Fibroblast of lung (primary cell): ENCODE measurements at regions not wholly inside any gene's neighbourhood (a gene's known extent, or its start where the extent isn't known, plus 50 kb on each side); places are given as distances from the start of the nearest gene placed in this dataset.
A peak's percentile ranks its signal among the peaks of the same experiment; 100 is the strongest.

ENCODE experiments used
- DNase-seq, 2 donors: peaks; one replicate each; pipeline versions ENCODE4 v3.0.0 to v3.0.0-alpha.2; 2010; ENCODE audit warnings: low read depth in 2 of 2
- H2AFZ ChIP-seq: 2 replicates; pipeline ENCODE4 v1.5.1; 2012; ENCODE audit warnings: low read length, control low read depth, inconsistent platforms
- H3K27ac ChIP-seq: 2 replicates; pipeline ENCODE4 v1.5.1; 2011; ENCODE audit warnings: low read length, control low read depth; ENCODE audit not compliant: insufficient read depth
- H3K27me3 ChIP-seq: 2 replicates; pipeline ENCODE4 v1.5.1; 2011; ENCODE audit warnings: mild to moderate bottlenecking, low read length; ENCODE audit not compliant: control insufficient read depth, insufficient read depth
- H3K36me3 ChIP-seq: 2 replicates; pipeline ENCODE4 v1.5.1; 2011; ENCODE audit warnings: low read length; ENCODE audit not compliant: control insufficient read depth, insufficient read depth
- H3K4me1 ChIP-seq: 2 replicates; pipeline ENCODE4 v1.5.1; 2011; ENCODE audit warnings: low read length; ENCODE audit not compliant: control insufficient read depth, insufficient read depth; ENCODE audit errors: extremely low read depth
- H3K4me2 ChIP-seq: 2 replicates; pipeline ENCODE4 v1.5.1; 2011; ENCODE audit warnings: low read length, control low read depth; ENCODE audit not compliant: insufficient read depth; ENCODE audit errors: extremely low read depth
- H3K4me3 ChIP-seq, 4 experiments: fragments of 200-600 bp in 1 of 4; sonication (generic) in 1 of 4; replicated peaks in 1 of 4; 2 replicates each; pipeline ENCODE4 v1.5.1; 2011 to 2016; ENCODE audit warnings: low read length in 4 of 4, low read depth in 3 of 4, mild to moderate bottlenecking in 3 of 4, control low read depth in 2 of 4, inconsistent platforms in 1 of 4, mixed read lengths in 1 of 4; ENCODE audit not compliant: insufficient read depth in 1 of 4; ENCODE audit errors: control extremely low read depth in 1 of 4
- H3K79me2 ChIP-seq: 2 replicates; pipeline ENCODE4 v1.5.1; 2012; ENCODE audit warnings: mild to moderate bottlenecking, low read length, inconsistent platforms; ENCODE audit not compliant: control insufficient read depth, insufficient read depth
- H3K9ac ChIP-seq: 2 replicates; pipeline ENCODE4 v1.5.1; 2011; ENCODE audit warnings: mild to moderate bottlenecking, low read length, control low read depth; ENCODE audit not compliant: insufficient read depth
- H3K9me3 ChIP-seq: 2 replicates; pipeline ENCODE4 v1.5.1; 2012; ENCODE audit warnings: low read depth, low read length; ENCODE audit not compliant: control insufficient read depth, insufficient read depth
- H4K20me1 ChIP-seq: 2 replicates; pipeline ENCODE4 v1.5.1; 2011; ENCODE audit warnings: low read length; ENCODE audit not compliant: control insufficient read depth, insufficient read depth; ENCODE audit errors: extremely low read depth
- EZH2 ChIP-seq: IDR thresholded peaks from 2 replicates; pipeline ENCODE4 v1.5.1; 2012; ENCODE audit warnings: low read length, control low read depth, mild to moderate bottlenecking; ENCODE audit errors: missing control alignments
- TF ChIP-seq, protein P1 (sequence below), 2 donors: IDR thresholded peaks in 1 of 2; conservative IDR thresholded peaks in 1 of 2; 1 replicate in 1 of 2; 2 replicates in 1 of 2; pipeline ENCODE4 v1.5.1; 2011 to 2012; ENCODE audit warnings: low read length in 2 of 2, control low read depth in 1 of 2, inconsistent platforms in 1 of 2, low read depth in 1 of 2, mild to moderate bottlenecking in 1 of 2

DNA sequence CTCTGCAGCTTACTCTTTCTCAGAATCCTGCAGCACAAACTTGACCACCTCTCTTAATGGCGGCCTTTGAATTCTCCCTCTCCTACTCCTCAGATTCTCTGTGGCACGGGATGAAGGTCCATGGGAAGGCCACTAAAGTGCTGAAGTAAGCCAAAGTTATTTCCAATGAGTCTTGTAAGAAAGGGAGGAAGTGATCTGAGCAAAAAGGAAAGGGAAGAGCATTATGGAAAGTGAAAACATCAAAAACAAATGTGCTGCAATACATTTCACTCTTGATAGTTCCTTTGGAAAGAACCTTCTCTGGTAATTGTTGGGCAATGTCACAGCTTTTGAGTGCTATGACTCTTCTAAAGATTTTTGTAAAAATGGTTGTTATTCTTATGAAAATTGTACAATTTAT, 54.3 kb upstream of the CAMK2D start:
- TF ChIP-seq EZH2: no peak
- TF ChIP-seq, protein P1, sequence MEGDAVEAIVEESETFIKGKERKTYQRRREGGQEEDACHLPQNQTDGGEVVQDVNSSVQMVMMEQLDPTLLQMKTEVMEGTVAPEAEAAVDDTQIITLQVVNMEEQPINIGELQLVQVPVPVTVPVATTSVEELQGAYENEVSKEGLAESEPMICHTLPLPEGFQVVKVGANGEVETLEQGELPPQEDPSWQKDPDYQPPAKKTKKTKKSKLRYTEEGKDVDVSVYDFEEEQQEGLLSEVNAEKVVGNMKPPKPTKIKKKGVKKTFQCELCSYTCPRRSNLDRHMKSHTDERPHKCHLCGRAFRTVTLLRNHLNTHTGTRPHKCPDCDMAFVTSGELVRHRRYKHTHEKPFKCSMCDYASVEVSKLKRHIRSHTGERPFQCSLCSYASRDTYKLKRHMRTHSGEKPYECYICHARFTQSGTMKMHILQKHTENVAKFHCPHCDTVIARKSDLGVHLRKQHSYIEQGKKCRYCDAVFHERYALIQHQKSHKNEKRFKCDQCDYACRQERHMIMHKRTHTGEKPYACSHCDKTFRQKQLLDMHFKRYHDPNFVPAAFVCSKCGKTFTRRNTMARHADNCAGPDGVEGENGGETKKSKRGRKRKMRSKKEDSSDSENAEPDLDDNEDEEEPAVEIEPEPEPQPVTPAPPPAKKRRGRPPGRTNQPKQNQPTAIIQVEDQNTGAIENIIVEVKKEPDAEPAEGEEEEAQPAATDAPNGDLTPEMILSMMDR (conservative IDR thresholded peaks at IDR 0.05 in 1 of 2, IDR thresholded peaks at IDR 0.05 in 1 of 2; ENCODE audit: low read depth in 1 of 2, low read length in 2 of 2): no peak
- H3K79me2 ChIP-seq: no peaks in the 10 kb centered on the region
- DNase-seq: no peak
- H3K9ac ChIP-seq: no peak overlapping the region
- no peaks in the 10 kb centered on the region for H3K9me3 ChIP-seq
- H3K36me3 ChIP-seq: no peaks in the 10 kb centered on the region
- H2AFZ ChIP-seq: no peak overlapping the region
- H4K20me1 ChIP-seq: no peaks in the 10 kb centered on the region
- no peak overlapping the region for H3K4me2 ChIP-seq
- H3K27ac ChIP-seq: no peak overlapping the region
- no peak overlapping the region for H3K4me3 ChIP-seq
- H3K27me3 ChIP-seq: no peaks in the 10 kb centered on the region
- H3K4me1 ChIP-seq: peaks cover 3% of the 10 kb centered on the region

DNA sequence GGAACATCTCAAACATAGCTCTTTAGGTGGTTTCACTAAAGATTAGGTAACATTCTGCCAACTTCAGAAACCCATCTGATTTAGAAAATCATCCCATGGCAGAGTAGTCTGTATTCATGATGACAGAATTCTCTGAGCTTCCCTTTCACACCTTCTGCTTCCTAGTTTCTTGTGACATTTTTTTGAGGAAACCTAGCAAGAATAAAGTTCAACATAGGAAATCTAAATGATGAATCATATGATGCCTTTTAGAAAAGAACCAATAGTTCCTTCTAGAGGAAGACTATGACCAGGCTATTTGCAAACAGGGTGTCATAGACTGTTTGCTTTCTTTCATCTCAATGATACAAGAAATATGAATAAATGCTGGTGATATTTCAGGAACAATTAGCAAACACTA, 49.8 kb upstream of the CAMK2D start:
- Histone ChIP-seq H4K20me1 (no peaks in the 10 kb centered on the region), H3K27me3 (no peaks in the 10 kb centered on the region), H3K9me3 (no peaks in the 10 kb centered on the region), H3K36me3 (no peaks in the 10 kb centered on the region), H3K4me2 (no peak overlapping the region), H3K4me1 (no peaks in the 10 kb centered on the region), H3K27ac (no peak overlapping the region), H3K9ac (no peak overlapping the region), H3K4me3 (no peak overlapping the region), H2AFZ (no peak overlapping the region), H3K79me2 (no peaks in the 10 kb centered on the region)
- peak; percentile 14 to 18 for DNase-seq
- TF ChIP-seq, protein P1 (conservative IDR thresholded peaks at IDR 0.05 in 1 of 2, IDR thresholded peaks at IDR 0.05 in 1 of 2; ENCODE audit: low read depth in 1 of 2, low read length in 2 of 2): no peak
- TF ChIP-seq EZH2: no peak
